Esophagus squamous epithelium (tissue), 4 donors: ENCODE measurements at regions not wholly inside any gene's neighbourhood (a gene's known extent, or its start where the extent isn't known, plus 50 kb on each side); places are given as distances from the start of the nearest gene placed in this dataset.

Source experiments
- CTCF ChIP-seq, 6 experiments: fragments of 450-650 bp in 4 of 6; fragments of 200-600 bp in 2 of 6; sonication (generic) in 2 of 6; IDR thresholded peaks; one replicate each; pipeline ENCODE4 v1.5.1; 2016 to 2019; ENCODE audit warnings: antibody characterized with exemption in 6 of 6, mild to moderate bottlenecking in 4 of 6, moderate library complexity in 4 of 6
- POLR2A ChIP-seq, 4 donors: fragments of 450-650 bp; IDR thresholded peaks; one replicate each; pipeline ENCODE4 v1.6.1; 2017; ENCODE audit warnings: antibody characterized with exemption in 4 of 4, mild to moderate bottlenecking in 4 of 4, moderate library complexity in 3 of 4

DNA sequence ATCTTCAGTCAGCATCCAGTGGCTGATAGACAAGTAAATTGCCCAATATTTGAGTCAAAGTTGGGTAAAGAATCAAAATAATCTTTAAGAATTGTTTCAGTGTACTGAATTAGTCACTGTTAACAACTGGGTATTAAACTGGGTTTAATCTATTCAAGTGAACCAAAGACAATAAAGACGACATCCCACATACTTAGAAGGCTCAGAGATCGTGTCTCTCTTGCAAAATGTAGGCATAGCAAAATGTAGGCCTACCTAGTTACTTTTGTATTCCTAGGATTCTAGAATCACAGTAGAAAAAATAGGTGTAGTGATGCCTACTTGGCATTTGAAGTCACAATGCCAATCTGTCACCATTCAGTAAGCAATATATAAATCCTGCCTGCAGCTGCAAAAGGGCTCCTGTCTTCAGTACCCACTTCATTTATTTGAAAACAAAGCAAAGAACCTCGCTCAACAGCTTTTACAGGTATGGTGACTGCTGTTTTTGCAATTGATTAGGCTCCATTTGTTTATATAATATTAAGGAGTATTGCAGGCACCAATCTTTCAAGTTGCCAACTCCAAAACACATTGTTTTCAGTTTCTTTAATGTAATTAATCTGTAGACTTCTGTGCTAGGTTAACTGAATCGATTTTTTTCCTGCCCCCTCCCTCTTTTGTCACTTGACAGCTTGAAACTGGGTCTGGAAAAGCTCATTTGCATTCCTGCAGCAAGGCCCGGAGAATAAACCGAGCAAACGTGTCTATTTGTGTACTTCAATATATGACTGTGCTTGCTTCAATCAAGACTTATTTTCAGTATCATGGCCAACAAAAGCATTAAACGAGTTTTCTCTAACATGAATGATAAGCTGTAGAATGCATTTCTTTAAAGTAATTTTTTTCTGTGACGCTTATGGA lies 1074.9 kb downstream of the TDRD15 start:
- no peak for TF ChIP-seq POLR2A (IDR thresholded peaks at IDR 0.05)
- TF ChIP-seq CTCF (IDR thresholded peaks at IDR 0.05), result no peak
